Stromal cell of bone marrow (primary cell): ENCODE measurements at regions not wholly inside any gene's neighbourhood (a gene's known extent, or its start where the extent isn't known, plus 50 kb on each side); places are given as distances from the start of the nearest gene placed in this dataset.
"Not testable (repeated sequence)": the region's sequence is repeated elsewhere in the genome, so short reads cannot be mapped to it uniquely, and the experiment has no call there.

Experiments used
- DNase-seq: peaks from one replicate; pipeline ENCODE4 v3.0.0-alpha.2; 2012; ENCODE audit warnings: low read depth

GRCh38 chr13:61880578-61881283 lies 465.1 kb upstream of the PCDH20 start:
- DNase-seq: no peak

- DNase-seq: not testable (repeated sequence)
Observed at GRCh38 chr13:61878565-61878964, 462.9 kb upstream of the PCDH20 start.

GRCh38 chr13:61874970-61875579 lies 459.4 kb upstream of the PCDH20 start:
- no peak for DNase-seq

- DNase-seq: no peak
Observed at GRCh38 chr13:61873717-61874116, 458.1 kb upstream of the PCDH20 start.

GRCh38 chr13:61857198-61857597 lies 441.5 kb upstream of the PCDH20 start:
- DNase-seq: no peak

GRCh38 chr13:61852116-61852619 lies 436.5 kb upstream of the PCDH20 start:
- no peak for DNase-seq

- DNase-seq: no peak
Observed at GRCh38 chr13:61850794-61851193, 435.1 kb upstream of the PCDH20 start.

GRCh38 chr13:61838568-61838967 lies 422.9 kb upstream of the PCDH20 start:
- no peak for DNase-seq

- no peak for DNase-seq
Observed at GRCh38 chr13:61833228-61833627, 417.6 kb upstream of the PCDH20 start.

- no peak for DNase-seq
Observed at GRCh38 chr13:61831026-61831425, 415.4 kb upstream of the PCDH20 start.

- DNase-seq: no peak
Observed at GRCh38 chr13:61830475-61830874, 414.8 kb upstream of the PCDH20 start.

- DNase-seq: no peak
Observed at GRCh38 chr13:61824168-61824567, 408.5 kb upstream of the PCDH20 start.

- no peak for DNase-seq
Observed at GRCh38 chr13:61812286-61812685, 396.6 kb upstream of the PCDH20 start.

GRCh38 chr13:61810065-61810464 lies 394.4 kb upstream of the PCDH20 start:
- no peak for DNase-seq

GRCh38 chr13:61797397-61797796 lies 381.7 kb upstream of the PCDH20 start:
- DNase-seq: no peak

- DNase-seq: no peak
Observed at GRCh38 chr13:61795580-61795979, 379.9 kb upstream of the PCDH20 start.

GRCh38 chr13:61779456-61779855 lies 363.8 kb upstream of the PCDH20 start:
- DNase-seq: no peak

GRCh38 chr13:61778531-61778930 lies 362.9 kb upstream of the PCDH20 start:
- no peak for DNase-seq

- no peak for DNase-seq
Observed at GRCh38 chr13:61777899-61778298, 362.2 kb upstream of the PCDH20 start.

GRCh38 chr13:61777271-61777670 lies 361.6 kb upstream of the PCDH20 start:
- DNase-seq: no peak

GRCh38 chr13:61774903-61775302 lies 359.3 kb upstream of the PCDH20 start:
- no peak for DNase-seq

- DNase-seq: no peak
Observed at GRCh38 chr13:61770681-61771080, 355.0 kb upstream of the PCDH20 start.

- no peak for DNase-seq
Observed at GRCh38 chr13:61768175-61768574, 352.5 kb upstream of the PCDH20 start.

GRCh38 chr13:61766667-61767058 lies 351.0 kb upstream of the PCDH20 start:
- DNase-seq: no peak
